Transverse colon (tissue), 4 donors: ENCODE measurements at regions not wholly inside any gene's neighbourhood (a gene's known extent, or its start where the extent isn't known, plus 50 kb on each side); places are given as distances from the start of the nearest gene placed in this dataset.

Experiments
- CTCF ChIP-seq, 5 experiments: fragments of 200-600 bp in 3 of 5; fragments of 450-650 bp in 2 of 5; sonication (generic) in 3 of 5; IDR thresholded peaks; 1 replicate in 2 of 5; 2 replicates in 3 of 5; pipeline ENCODE4 v1.5.1; 2016 to 2017; ENCODE audit warnings: antibody characterized with exemption in 5 of 5, inconsistent platforms in 3 of 5, mild to moderate bottlenecking in 2 of 5, moderate library complexity in 1 of 5
- EP300 ChIP-seq: sonication (generic); formaldehyde crosslinking; IDR thresholded peaks from one replicate; pipeline ENCODE4 v1.6.1; 2017; ENCODE audit warnings: antibody characterized with exemption, low read depth
- POLR2A ChIP-seq: fragments of 450-650 bp; IDR thresholded peaks from one replicate; pipeline ENCODE4 v1.6.1; 2016; ENCODE audit warnings: antibody characterized with exemption, mild to moderate bottlenecking, moderate library complexity
- POLR2AphosphoS5 ChIP-seq, 3 donors: sonication (generic); formaldehyde crosslinking; IDR thresholded peaks; one replicate each; pipeline ENCODE4 v1.6.1; 2016; ENCODE audit warnings: antibody characterized with exemption in 3 of 3

GRCh38 chr20:22394583-22394982 is 189.8 kb downstream of the FOXA2 start:
- no peak for TF ChIP-seq CTCF (IDR thresholded peaks at IDR 0.05)
- no peak for TF ChIP-seq POLR2A
- no peak for TF ChIP-seq EP300
- no peak for TF ChIP-seq POLR2AphosphoS5 (IDR thresholded peaks at IDR 0.05)
